GM12878 (cell line): ENCODE measurements at regions not wholly inside any gene's neighbourhood (a gene's known extent, or its start where the extent isn't known, plus 50 kb on each side); places are given as distances from the start of the nearest gene placed in this dataset.

Experiments used
- BACH1 ChIP-seq: fragments of 450-650 bp; IDR thresholded peaks from 2 replicates; pipeline ENCODE4 v1.6.1; 2017; ENCODE audit warnings: mild to moderate bottlenecking, borderline replicate concordance
- BCL3 ChIP-seq: IDR thresholded peaks from 2 replicates; pipeline ENCODE4 v1.6.1; 2011; ENCODE audit warnings: borderline replicate concordance, low read depth, mild to moderate bottlenecking, moderate library complexity, low read length; ENCODE audit not compliant: insufficient read depth, poor library complexity, severe bottlenecking
- BHLHE40 ChIP-seq, 2 experiments: fragments of 450-650 bp in 1 of 2; IDR thresholded peaks; 2 replicates each; pipeline ENCODE4 v1.6.1; 2011 to 2017; ENCODE audit warnings: low read depth in 2 of 2, borderline replicate concordance in 1 of 2, improper control_type of control experiment in 1 of 2, low read length in 1 of 2, mild to moderate bottlenecking in 1 of 2
- CREM ChIP-seq: IDR thresholded peaks from 2 replicates; pipeline ENCODE4 v1.6.1; 2014; ENCODE audit warnings: antibody characterized with exemption, low read depth
- CTCF ChIP-seq, 3 experiments: IDR thresholded peaks in 2 of 3; conservative IDR thresholded peaks in 1 of 3; 2 replicates each; pipeline ENCODE4 v1.5.1; 2011; ENCODE audit warnings: low read depth in 3 of 3, low read length in 3 of 3, mild to moderate bottlenecking in 3 of 3, control low read depth in 2 of 3, moderate library complexity in 2 of 3, inconsistent platforms in 1 of 3, mixed read lengths in 1 of 3; ENCODE audit not compliant: control insufficient read depth in 2 of 3, insufficient read depth in 1 of 3; ENCODE audit errors: extremely low read depth in 1 of 3
- EED ChIP-seq: sonication (generic); IDR thresholded peaks from 2 replicates; pipeline ENCODE4 v1.6.1; 2016; ENCODE audit warnings: antibody characterized with exemption, low read depth
- FOXK2 ChIP-seq: fragments of 450-650 bp; IDR thresholded peaks from 2 replicates; pipeline ENCODE4 v1.6.1; 2017; ENCODE audit warnings: mild to moderate bottlenecking, moderate library complexity
- IKZF2 ChIP-seq, 2 experiments: fragments of 450-650 bp; IDR thresholded peaks; 2 replicates each; pipeline ENCODE4 v1.6.1; 2017; ENCODE audit warnings: mild to moderate bottlenecking in 2 of 2, moderate library complexity in 2 of 2
- JUND ChIP-seq: IDR thresholded peaks from 2 replicates; pipeline ENCODE4 v1.6.1; 2012; ENCODE audit warnings: low read depth, mild to moderate bottlenecking, low read length, improper control_type of control experiment, moderate library complexity
- MEF2A ChIP-seq: IDR thresholded peaks from 2 replicates; pipeline ENCODE4 v1.6.1; 2011; ENCODE audit warnings: low read depth, mild to moderate bottlenecking, low read length, moderate library complexity; ENCODE audit not compliant: insufficient read depth
- MTA2 ChIP-seq: fragments of 450-650 bp; IDR thresholded peaks from 2 replicates; pipeline ENCODE4 v1.6.1; 2016; ENCODE audit warnings: low read depth, mild to moderate bottlenecking, moderate library complexity
- MTA3 ChIP-seq: IDR thresholded peaks from 2 replicates; pipeline ENCODE4 v1.6.1; 2012; ENCODE audit warnings: low read length, inconsistent platforms, borderline replicate concordance
- MXI1 ChIP-seq: fragments of 150-350 bp; IDR thresholded peaks from 2 replicates; pipeline ENCODE4 v1.6.1; 2011; ENCODE audit warnings: low read depth, mild to moderate bottlenecking, inconsistent platforms, low read length, improper control_type of control experiment
- MYC ChIP-seq: IDR thresholded peaks from 2 replicates; pipeline ENCODE4 v1.6.1; 2011; ENCODE audit warnings: mild to moderate bottlenecking, low read length, moderate library complexity, inconsistent platforms; ENCODE audit not compliant: insufficient read depth, insufficient replicate concordance, insufficient read length, severe bottlenecking
- NFIC ChIP-seq: IDR thresholded peaks from 2 replicates; pipeline ENCODE4 v1.6.1; 2012; ENCODE audit warnings: low read depth, mild to moderate bottlenecking, inconsistent platforms, low read length, moderate library complexity
- NR2C2 ChIP-seq: IDR thresholded peaks from 2 replicates; pipeline ENCODE4 v1.6.1; 2011; ENCODE audit warnings: borderline replicate concordance, low read depth; ENCODE audit not compliant: control insufficient read depth, insufficient read length
- PAX8 ChIP-seq: fragments of 450-650 bp; IDR thresholded peaks from 2 replicates; pipeline ENCODE4 v1.6.1; 2017; ENCODE audit warnings: mild to moderate bottlenecking, moderate library complexity
- RB1 ChIP-seq: fragments of 450-650 bp; formaldehyde crosslinking; IDR thresholded peaks from 2 replicates; pipeline ENCODE4 v1.6.1; 2017; ENCODE audit warnings: mild to moderate bottlenecking, borderline replicate concordance
- RCOR1 ChIP-seq: conservative IDR thresholded peaks from 2 replicates; pipeline ENCODE4 v1.6.1; 2012; ENCODE audit warnings: low read depth, low read length, improper control_type of control experiment
- RELA ChIP-seq: fragments of 450-650 bp; IDR thresholded peaks from 2 replicates; pipeline ENCODE4 v1.8.0; 2014; ENCODE audit warnings: borderline replicate concordance; ENCODE audit not compliant: partially characterized antibody
- RELB ChIP-seq: fragments of 450-650 bp; IDR thresholded peaks from 2 replicates; pipeline ENCODE4 v1.6.1; 2017; ENCODE audit warnings: low read depth, mild to moderate bottlenecking, moderate library complexity
- TCF3 ChIP-seq: IDR thresholded peaks from 2 replicates; pipeline ENCODE4 v1.6.1; 2012; ENCODE audit warnings: low read depth, mild to moderate bottlenecking, low read length, borderline replicate concordance; ENCODE audit not compliant: insufficient read depth
- USF1 ChIP-seq: IDR thresholded peaks from 2 replicates; pipeline ENCODE4 v1.6.1; 2011; ENCODE audit warnings: borderline replicate concordance, low read depth, mild to moderate bottlenecking, moderate library complexity, mixed read lengths, low read length; ENCODE audit not compliant: insufficient read depth; ENCODE audit errors: extremely low read length
- ZNF24 ChIP-seq: fragments of 450-650 bp; IDR thresholded peaks from 2 replicates; pipeline ENCODE4 v1.6.1; 2017; ENCODE audit warnings: antibody characterized with exemption, mild to moderate bottlenecking
- ZNF622 ChIP-seq: fragments of 450-650 bp; IDR thresholded peaks from 2 replicates; pipeline ENCODE4 v1.6.1; 2017; ENCODE audit warnings: mild to moderate bottlenecking, inconsistent platforms

- TF ChIP-seq CTCF (IDR thresholded peaks at IDR 0.05 in 2 of 3, conservative IDR thresholded peaks at IDR 0.05 in 1 of 3; ENCODE audit: control insufficient read depth in 2 of 3, extremely low read depth in 1 of 3, insufficient read depth in 1 of 3, low read depth in 3 of 3, low read length in 3 of 3), result no peak
- no peak for TF ChIP-seq RELA
- TF ChIP-seq IKZF2 (IDR thresholded peaks at IDR 0.05), result peak; percentile 82 to 88
- no peak for TF ChIP-seq MTA3
- TF ChIP-seq BCL3, result peak; percentile 59
- peak; percentile 91 for TF ChIP-seq EED
- TF ChIP-seq JUND, result no peak
- TF ChIP-seq NR2C2, result no peak
- no peak for TF ChIP-seq RCOR1
- no peak for TF ChIP-seq ZNF24
- TF ChIP-seq ZNF622, result no peak
- TF ChIP-seq MXI1, result no peak
- no peak for TF ChIP-seq MYC
- TF ChIP-seq RB1, result no peak
- TF ChIP-seq MEF2A, result no peak
- no peak for TF ChIP-seq FOXK2
- TF ChIP-seq PAX8, result no peak
- TF ChIP-seq CREM, result peak; percentile 50; the same call in 1 of the 2 replicates
- TF ChIP-seq RELB, result peak; percentile 84
- peak; percentile 41; a peak in 3 of 4 replicates for TF ChIP-seq BHLHE40 (IDR thresholded peaks at IDR 0.05; ENCODE audit: borderline replicate concordance in 1 of 2, low read depth in 2 of 2, low read length in 1 of 2)
- TF ChIP-seq TCF3, result no peak
- peak; percentile 67; the same call in 1 of the 2 replicates for TF ChIP-seq NFIC
- TF ChIP-seq BACH1, result peak; percentile 45; the same call in 1 of the 2 replicates
- 0 out of 2 replicates have a peak, but pooled peaks have one; percentile 35 for TF ChIP-seq MTA2
- no peak for TF ChIP-seq USF1
These were observed 97.0 kb upstream of the LNX1 start (continued) for GRCh38 chr4:53688186-53688790.
